ENCODE measurements at regions not wholly inside any gene's neighbourhood (a gene's known extent, or its start where the extent isn't known, plus 50 kb on each side); places are given as distances from the start of the nearest gene placed in this dataset.

DNA sequence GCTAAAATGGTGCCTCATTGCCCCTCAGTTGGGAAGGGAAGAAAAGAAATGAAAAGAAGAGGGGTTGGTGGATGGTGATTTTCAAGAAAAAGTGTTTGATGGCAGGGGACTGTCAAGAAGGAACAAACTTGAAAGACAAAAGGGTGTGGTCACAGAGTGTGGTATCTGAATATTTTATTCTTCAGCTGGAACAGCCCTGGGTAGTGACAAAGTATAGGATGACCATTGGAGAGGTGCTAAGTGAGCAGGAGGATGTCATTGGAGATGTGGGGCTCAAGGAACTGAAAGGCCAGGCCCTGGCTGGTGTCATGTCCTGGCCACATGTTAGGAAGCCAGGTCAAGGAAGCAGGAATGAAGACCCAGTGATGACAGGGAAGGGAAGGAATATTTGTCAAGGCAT lies 71.0 kb upstream of the CD55 start:
- Histone ChIP-seq H2BK5ac (ENCODE audit: low read depth, low read length, poor library complexity, severe bottlenecking) (no peak overlapping the region), H3K9me3 (ENCODE audit: control insufficient read depth, insufficient read depth, low read length) (no peaks in the 10 kb centered on the region), H3K27me3 (ENCODE audit: control insufficient read depth, insufficient read depth, low read length) (no peaks in the 10 kb centered on the region), H3K56ac (ENCODE audit: extremely low read depth, insufficient read depth, low read length) (no peak overlapping the region), H3K4ac (ENCODE audit: low read depth, low read length) (no peak overlapping the region), H2BK120ac (ENCODE audit: low read depth, low read length) (no peak overlapping the region), H3K18ac (ENCODE audit: low read depth, low read length) (no peak overlapping the region), H4K91ac (ENCODE audit: insufficient read depth, low read depth, low read length) (no peak overlapping the region), H3K36me3 (ENCODE audit: control insufficient read depth, insufficient read depth, low read length) (no peaks in the 10 kb centered on the region), H3K9ac (ENCODE audit: low read depth, low read length) (no peak overlapping the region), H3K27ac (ENCODE audit: insufficient read depth, low read length) (no peak overlapping the region), H2AFZ (replicated peaks; ENCODE audit: low read length, poor library complexity) (no peak overlapping the region), H2BK15ac (ENCODE audit: low read depth, low read length) (no peak overlapping the region), H3K79me1 (ENCODE audit: low read depth in 1 of 2, low read length in 2 of 2) (no peaks in the 10 kb centered on the region), H4K5ac (ENCODE audit: low read depth, low read length) (no peak overlapping the region), H2AK9ac (replicated peaks; ENCODE audit: low read depth, low read length, poor library complexity) (no peak overlapping the region), H4K20me1 (ENCODE audit: insufficient read depth, low read length) (no peaks in the 10 kb centered on the region), H3K9me1 (ENCODE audit: insufficient read depth, low read length) (no peaks in the 10 kb centered on the region), H2AK5ac (ENCODE audit: low read depth, low read length) (peak overlapping the region; percentile 8; the same call in 1 of the 2 replicates), H3K4me3 (ENCODE audit: insufficient read depth, low read depth, low read length) (no peak overlapping the region), H3K4me1 (ENCODE audit: control insufficient read depth, insufficient read depth, low read length) (no peaks in the 10 kb centered on the region), H4K8ac (ENCODE audit: low read depth in 2 of 2, low read length in 2 of 2) (no peak overlapping the region), H3K4me2 (ENCODE audit: low read depth, low read length) (no peak overlapping the region), H2BK20ac (ENCODE audit: low read depth, low read length) (no peak overlapping the region), H3K14ac (replicated peaks; ENCODE audit: low read depth, low read length) (no peak overlapping the region), H3K23ac (ENCODE audit: low read depth, low read length) (no peak overlapping the region)
- no peak for DNase-seq
- dilution Hi-C loops (cut with HindIII; ENCODE audit: low sequenced_read_pairs, unreplicated experiment): no loop called here
- no peak for ATAC-seq (ENCODE audit: low read depth)
- ChIA-PET CTCF (no interaction called here), POLR2A (ENCODE audit: unreplicated experiment) (no interaction called here)
- TF ChIP-seq MXI1 (IDR thresholded peaks at IDR 0.05; ENCODE audit: borderline replicate concordance, low read depth, low read length) (no peak), NFE2L2 (IDR thresholded peaks at IDR 0.05; ENCODE audit: low read depth, low read length) (no peak), BHLHE40 (IDR thresholded peaks at IDR 0.05; ENCODE audit: low read depth, low read length) (no peak), MAZ (IDR thresholded peaks at IDR 0.05; ENCODE audit: borderline replicate concordance, low read depth, low read length) (no peak), RFX5 (IDR thresholded peaks at IDR 0.05; ENCODE audit: low read depth, low read length) (no peak), RCOR1 (IDR thresholded peaks at IDR 0.05; ENCODE audit: insufficient replicate concordance, low read length) (no peak), SMC3 (IDR thresholded peaks at IDR 0.05; ENCODE audit: low read depth, low read length) (no peak), MAFK (IDR thresholded peaks at IDR 0.05; ENCODE audit: low read depth, low read length) (no peak), FOS (IDR thresholded peaks at IDR 0.05; ENCODE audit: low read depth, low read length) (no peak), RAD21 (IDR thresholded peaks at IDR 0.05; ENCODE audit: low read length) (no peak), CEBPB (IDR thresholded peaks at IDR 0.05; ENCODE audit: low read depth, low read length) (no peak), POLR2A (IDR thresholded peaks at IDR 0.05; ENCODE audit: low read depth, low read length) (no peak), CHD1 (IDR thresholded peaks at IDR 0.05; ENCODE audit: low read depth, low read length) (no peak)
- TF ChIP-seq, protein P1, sequence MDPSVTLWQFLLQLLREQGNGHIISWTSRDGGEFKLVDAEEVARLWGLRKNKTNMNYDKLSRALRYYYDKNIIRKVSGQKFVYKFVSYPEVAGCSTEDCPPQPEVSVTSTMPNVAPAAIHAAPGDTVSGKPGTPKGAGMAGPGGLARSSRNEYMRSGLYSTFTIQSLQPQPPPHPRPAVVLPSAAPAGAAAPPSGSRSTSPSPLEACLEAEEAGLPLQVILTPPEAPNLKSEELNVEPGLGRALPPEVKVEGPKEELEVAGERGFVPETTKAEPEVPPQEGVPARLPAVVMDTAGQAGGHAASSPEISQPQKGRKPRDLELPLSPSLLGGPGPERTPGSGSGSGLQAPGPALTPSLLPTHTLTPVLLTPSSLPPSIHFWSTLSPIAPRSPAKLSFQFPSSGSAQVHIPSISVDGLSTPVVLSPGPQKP (IDR thresholded peaks at IDR 0.05; ENCODE audit: borderline replicate concordance, low read depth, low read length): no peak
- TF ChIP-seq, protein P2, sequence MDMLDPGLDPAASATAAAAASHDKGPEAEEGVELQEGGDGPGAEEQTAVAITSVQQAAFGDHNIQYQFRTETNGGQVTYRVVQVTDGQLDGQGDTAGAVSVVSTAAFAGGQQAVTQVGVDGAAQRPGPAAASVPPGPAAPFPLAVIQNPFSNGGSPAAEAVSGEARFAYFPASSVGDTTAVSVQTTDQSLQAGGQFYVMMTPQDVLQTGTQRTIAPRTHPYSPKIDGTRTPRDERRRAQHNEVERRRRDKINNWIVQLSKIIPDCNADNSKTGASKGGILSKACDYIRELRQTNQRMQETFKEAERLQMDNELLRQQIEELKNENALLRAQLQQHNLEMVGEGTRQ (IDR thresholded peaks at IDR 0.05; ENCODE audit: low read depth, low read length): no peak
- TF ChIP-seq, protein P3, sequence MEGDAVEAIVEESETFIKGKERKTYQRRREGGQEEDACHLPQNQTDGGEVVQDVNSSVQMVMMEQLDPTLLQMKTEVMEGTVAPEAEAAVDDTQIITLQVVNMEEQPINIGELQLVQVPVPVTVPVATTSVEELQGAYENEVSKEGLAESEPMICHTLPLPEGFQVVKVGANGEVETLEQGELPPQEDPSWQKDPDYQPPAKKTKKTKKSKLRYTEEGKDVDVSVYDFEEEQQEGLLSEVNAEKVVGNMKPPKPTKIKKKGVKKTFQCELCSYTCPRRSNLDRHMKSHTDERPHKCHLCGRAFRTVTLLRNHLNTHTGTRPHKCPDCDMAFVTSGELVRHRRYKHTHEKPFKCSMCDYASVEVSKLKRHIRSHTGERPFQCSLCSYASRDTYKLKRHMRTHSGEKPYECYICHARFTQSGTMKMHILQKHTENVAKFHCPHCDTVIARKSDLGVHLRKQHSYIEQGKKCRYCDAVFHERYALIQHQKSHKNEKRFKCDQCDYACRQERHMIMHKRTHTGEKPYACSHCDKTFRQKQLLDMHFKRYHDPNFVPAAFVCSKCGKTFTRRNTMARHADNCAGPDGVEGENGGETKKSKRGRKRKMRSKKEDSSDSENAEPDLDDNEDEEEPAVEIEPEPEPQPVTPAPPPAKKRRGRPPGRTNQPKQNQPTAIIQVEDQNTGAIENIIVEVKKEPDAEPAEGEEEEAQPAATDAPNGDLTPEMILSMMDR (conservative IDR thresholded peaks at IDR 0.05; ENCODE audit: low read depth, low read length): no peak
- intact Hi-C loops (cut with micrococcal nuclease): no loop called here
- BruUV-seq (replicated peaks): no TSS peak
- in situ Hi-C loops (cut with MboI; ENCODE audit: low sequenced_read_pairs): no loop called here
